Astrocyte (in vitro differentiated cells and primary cell): ENCODE measurements at regions not wholly inside any gene's neighbourhood (a gene's known extent, or its start where the extent isn't known, plus 50 kb on each side); places are given as distances from the start of the nearest gene placed in this dataset.
"Not testable (repeated sequence)": the region's sequence is repeated elsewhere in the genome, so short reads cannot be mapped to it uniquely, and the experiment has no call there.

Experiments
- CTCF ChIP-seq: IDR thresholded peaks from 2 replicates; pipeline ENCODE4 v1.5.1; 2011; ENCODE audit warnings: low read depth, mild to moderate bottlenecking, inconsistent platforms, low read length, moderate library complexity; ENCODE audit not compliant: insufficient read depth
- EZH2 ChIP-seq: IDR thresholded peaks from 2 replicates; pipeline ENCODE4 v1.6.1; 2012; ENCODE audit warnings: mild to moderate bottlenecking, low read length, inconsistent platforms; ENCODE audit not compliant: insufficient read depth

GRCh38 chr14:104234007-104234786, 95.8 kb downstream of the KIF26A start:
- TF ChIP-seq CTCF, EZH2: not testable (repeated sequence)
